C1 segment of cervical spinal cord (tissue), 14 donors: ENCODE measurements at regions not wholly inside any gene's neighbourhood (a gene's known extent, or its start where the extent isn't known, plus 50 kb on each side); places are given as distances from the start of the nearest gene placed in this dataset.

Experiments used
- DNase-seq, 14 donors: peaks; one replicate each; lab custom pipeline; 2025; lab: John Stamatoyannopoulos, UW

DNA sequence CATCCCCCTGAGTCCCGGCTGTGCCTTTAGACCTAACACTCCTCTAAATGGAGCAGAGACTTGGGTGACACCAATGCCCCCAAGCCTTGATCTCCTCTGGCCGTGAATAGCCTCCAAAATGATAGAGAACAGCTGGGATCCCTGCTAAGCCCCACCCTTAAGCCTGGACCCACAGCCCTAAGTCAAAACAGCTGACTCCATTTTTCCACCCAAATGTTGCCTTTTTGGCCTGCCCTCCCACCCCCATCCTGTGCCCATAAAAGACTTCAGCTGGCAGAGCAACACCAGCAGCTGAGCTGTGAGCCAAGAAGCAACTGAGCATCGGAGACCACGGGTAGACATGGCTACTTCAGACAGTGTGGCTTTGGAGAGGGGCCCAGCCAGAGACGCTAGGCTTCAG is 420.8 kb downstream of the NPHP4 start:
- no peak for DNase-seq

DNA sequence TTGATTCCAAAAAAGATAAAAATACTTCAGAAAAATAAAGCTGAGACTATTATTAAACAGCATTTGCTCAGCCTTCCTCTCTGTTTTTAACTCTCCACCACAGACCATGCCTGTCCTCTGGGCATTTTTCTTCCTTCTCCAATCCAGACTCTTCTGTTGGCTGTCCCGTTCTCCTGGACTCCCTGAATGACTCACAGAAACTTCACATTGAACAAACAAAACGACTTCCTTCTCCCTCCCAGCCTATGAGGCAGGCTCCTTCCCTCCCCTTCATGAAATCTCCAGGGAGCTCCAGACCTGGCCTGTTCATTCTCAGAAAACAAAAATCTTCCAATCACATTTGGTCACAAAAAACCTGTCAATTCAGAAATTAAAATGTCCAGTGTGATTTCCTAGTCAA is 421.3 kb downstream of the NPHP4 start:
- no peak for DNase-seq

DNA sequence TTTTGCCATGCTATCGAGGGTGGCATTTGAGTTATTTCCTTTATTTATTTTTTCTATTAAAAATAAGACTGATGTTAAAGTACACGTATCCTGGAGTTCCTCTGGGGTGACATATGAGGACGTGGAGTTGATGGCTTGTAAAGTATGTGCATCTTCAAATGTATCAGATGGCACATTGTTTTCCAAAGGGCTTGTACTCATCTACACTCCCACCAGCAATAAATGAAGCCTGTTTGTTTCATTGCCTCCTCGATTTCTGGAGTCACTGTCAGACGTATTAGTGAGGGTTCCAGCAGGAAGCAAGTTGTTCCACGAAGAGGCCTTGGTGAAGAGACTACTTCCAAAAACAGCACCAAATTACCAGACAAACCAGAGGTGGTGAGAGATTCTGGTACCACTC is 423.9 kb downstream of the NPHP4 start:
- no peak for DNase-seq

DNA sequence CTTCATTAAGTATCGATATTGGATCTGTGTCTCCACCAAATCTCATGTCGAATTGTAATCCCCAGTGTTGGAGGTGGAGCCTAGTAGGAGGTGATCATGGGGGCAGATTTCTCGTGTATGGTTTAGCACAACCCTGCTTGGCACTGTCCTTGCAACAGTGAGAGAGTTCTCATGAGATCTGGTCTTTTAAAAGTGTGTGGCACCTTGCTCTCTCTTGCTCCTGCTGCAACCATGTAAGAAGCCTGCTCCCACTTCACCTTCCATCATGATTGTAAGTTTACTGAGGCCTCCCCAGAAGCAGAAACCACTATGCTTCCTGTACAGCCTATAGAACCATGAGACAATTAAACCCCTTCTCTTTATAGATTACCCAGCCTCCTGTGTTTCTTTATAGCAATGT is 424.4 kb downstream of the NPHP4 start:
- DNase-seq = no peak

DNA sequence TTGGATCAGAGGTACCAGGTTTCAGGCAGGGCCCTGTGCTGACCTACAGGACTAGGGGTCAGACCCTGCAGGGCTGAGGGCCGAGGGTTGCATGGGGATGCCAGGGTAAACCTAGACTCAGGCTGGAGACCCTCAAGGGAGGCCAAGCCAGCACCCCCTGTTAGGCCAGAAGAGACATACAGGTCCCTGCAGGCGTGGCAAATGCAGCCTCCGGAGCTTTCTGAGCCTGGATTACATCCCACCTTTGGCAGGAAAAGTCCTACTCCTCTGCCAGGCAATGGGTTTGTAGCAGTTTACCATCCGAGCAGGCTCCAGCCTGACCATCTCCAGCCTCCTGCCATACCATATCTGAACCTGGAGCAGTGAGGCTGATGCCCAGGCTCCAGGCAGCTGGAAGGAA is 425.3 kb downstream of the NPHP4 start:
- no peak for DNase-seq

DNA sequence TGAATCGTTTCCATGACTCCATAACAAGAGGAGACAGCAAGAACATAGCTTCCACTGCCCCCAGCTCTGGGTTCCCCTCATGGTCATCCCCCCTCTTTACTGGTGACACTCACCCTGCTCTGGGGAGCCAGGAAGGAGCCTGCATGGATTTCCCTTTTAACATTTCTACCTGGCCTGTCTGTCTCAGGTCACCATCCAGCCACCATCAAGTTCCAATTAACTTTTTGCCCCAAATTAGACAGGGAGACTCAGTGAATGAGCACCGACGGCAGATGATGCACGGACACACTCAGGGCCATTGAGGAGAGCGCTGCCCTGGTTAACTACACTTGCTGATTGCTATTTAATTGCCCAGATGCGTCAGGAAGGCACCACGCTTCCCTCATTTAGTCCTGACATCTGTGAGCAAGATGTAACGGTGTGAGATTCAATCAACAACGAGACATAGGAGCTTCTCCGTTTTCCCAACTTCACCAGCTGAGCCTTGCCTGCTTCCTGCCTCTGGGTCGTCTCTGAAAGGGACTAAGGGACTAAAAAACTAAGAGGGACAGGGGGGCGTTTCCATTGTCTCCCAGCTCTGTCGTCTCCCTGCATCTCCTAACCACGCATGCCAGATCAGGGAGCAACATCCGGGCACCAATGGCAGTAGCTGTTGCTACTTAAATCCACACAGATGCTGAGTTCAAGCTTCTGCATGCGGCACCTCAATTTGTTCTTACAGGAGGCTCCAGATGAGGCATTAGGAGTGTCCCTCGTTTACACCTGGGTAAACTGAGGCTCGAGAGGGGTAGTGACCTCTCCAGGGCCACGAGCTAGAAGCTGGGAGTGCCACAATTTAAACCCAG is 426.7 kb downstream of the NPHP4 start:
- no peak for DNase-seq

DNA sequence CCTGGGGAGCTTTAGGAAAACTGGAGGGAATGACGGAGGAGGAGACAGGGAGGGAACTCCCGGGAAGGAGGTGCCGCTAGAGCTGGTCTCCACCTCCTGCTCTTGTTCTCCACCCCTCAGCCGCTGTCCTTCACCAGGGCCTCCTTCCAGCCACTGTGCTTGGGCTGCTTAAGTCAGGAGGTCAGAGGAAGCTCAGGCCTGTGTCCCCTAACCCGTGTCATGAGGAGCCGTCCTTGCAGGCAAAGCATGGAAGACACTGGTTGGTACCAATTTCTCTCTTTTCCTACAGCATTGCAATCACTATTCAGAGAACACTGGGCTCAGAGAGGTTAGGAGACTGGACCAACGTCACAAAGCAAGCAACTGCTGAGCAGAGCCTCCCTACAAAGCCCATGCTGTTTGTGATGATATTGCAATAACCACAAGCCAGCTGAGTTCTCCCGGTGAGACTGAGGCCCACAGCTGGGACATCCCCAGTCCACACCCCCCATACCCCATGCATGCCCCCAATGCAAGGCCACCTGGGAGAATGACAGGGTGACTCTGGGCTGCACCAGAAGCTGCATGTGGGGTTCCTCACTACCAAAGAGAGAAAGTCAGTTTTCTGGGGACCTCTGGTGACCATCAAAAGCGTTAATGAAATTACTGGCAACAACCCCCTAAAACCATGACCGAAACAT is 427.5 kb downstream of the NPHP4 start:
- no peak for DNase-seq

DNA sequence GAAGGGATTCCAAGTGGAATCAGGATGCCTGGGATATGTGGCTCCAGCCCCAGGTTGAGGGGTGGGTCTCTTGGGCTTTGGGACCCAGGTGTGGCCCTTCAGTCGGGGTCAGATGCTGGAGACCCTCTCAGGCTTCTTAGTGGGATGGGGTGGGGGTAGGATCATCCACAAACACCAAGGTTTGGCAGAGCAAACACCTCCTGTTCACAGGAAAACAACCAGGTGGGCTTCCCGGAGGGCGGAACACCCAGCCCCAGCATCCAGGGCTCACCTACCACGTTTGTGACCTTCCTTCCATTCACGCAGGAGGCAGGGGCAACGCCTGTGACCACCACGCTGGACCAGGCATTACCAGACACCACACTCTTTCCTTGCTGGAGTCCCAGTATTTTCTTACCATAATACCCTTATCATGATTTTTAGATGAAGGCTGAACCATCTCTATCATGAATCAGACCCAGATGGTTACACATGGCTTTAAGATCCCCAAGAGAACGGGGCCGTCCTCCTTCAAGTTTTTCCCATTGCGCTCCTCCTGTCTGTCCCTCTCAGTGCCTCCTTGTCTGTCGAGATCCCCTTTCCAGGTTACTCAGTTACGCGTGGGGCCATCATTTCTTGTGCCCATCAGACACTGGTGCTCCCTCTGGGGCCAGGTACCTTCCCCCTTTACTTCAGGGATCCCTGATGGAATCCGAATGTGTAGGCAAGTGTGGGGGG is 428.2 kb downstream of the NPHP4 start:
- DNase-seq = no peak

DNA sequence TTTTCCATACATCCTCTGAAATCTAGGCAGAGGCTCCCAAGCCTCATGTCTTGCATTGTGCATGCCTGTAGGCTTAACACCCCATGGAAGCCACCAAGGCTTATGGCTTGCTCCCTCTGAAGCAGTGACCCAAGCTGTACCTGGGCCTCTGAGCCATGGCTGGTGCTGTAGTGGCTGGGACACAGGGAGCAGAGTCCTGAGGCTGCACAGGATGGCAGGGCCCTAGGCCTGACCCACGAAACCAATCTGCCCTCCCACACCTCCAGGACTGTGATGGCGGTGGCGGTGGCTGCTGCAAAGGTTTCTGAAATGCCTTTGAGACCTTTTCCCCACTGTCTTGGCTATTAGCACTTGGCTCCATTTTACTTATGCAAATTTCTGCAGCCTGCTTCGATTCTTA is 429.5 kb downstream of the NPHP4 start:
- no peak for DNase-seq

DNA sequence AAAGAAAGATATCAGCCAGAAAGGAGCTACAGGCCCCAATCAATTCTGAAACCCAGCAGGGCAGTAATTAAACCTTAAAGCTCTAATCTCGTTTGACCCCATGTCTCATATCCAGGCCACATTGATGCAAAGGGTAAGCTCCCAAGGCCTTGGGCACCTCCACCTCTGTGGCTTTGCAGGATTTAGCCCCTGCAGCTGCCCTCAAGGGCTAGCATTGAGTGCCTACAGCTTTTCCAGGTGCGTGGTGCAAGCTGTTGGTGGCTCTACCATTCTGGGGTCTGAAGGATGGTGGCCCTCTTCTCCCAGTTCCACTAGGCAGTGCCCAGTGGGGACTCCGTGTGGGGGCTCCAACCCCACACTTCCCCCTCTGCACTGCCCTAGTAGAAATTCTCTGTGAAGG is 429.9 kb downstream of the NPHP4 start:
- no peak for DNase-seq

DNA sequence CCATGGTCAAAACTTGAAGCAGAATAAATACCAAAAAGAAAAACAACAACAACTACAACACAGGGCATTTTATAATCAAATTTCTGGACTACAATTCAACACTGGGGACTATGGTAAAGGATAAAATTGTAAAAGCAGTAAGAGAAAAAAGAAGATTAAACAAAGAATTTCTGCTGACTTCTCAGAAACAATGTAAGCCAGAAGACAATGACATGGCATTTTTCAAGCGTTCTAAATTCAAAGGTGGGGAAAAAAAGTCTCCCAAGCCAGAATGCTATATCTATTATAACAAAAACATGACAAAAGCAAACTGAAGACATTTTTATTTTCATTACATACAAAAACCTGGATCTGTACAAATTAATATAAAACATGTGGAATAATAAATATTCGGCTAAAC is 433.1 kb downstream of the NPHP4 start:
- no peak for DNase-seq

DNA sequence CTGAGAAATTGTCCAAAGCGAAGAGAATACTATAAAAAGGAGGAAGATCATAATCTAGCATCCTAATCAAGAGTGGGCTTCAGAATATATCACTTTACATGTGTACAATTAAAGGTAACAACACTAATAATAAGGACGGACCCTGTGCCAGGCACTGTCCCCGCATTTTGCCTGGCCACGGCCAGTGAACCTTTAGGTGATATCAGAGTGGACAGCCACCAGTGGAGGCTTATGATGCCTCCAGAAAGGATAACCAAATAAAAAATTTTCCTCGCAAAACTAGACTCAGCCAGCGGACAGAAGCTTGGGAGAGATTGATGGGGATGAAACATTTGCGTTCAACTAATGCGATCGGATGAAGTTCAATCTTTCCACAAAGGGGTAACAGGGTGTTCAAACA is 436.4 kb downstream of the NPHP4 start:
- DNase-seq = no peak

DNA sequence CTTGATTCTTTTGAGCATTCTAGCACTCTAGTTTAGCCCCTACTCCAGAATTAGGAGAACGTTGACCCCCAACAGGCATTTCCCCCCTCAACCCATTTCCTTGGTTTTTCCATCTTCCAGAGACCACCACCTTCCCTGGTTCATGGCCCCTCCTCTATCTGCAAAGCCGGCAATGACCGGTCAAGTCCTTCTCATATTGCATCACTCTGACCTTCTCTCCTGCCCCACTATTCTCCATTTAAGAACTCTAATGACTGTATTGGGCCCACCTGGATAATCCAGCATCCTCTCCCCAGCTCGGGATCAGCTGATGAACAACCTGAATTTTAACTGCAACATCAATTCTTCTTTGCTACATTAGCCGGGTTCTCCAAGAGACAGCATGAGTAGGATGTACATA is 437.4 kb downstream of the NPHP4 start:
- DNase-seq = no peak

DNA sequence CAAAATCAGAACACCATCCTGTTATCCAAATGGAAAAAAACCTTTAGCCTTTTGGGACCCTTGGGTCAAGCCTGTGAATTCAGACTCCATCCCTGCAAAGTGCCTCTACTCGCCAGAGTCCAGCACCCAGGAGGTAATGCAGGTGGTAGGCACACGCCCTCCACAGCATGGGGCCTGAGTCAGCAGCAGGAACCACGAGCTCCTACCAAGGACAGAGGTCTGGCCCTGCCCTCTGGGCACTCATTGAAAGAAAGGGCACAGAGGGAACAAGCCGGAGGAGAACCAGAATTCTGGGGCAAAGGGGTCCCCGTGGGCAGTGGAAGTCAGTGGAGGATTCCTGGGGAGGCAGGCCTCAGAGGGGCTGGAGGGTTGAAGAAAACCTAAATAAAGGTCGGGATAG is 438.1 kb downstream of the NPHP4 start:
- DNase-seq = no peak

DNA sequence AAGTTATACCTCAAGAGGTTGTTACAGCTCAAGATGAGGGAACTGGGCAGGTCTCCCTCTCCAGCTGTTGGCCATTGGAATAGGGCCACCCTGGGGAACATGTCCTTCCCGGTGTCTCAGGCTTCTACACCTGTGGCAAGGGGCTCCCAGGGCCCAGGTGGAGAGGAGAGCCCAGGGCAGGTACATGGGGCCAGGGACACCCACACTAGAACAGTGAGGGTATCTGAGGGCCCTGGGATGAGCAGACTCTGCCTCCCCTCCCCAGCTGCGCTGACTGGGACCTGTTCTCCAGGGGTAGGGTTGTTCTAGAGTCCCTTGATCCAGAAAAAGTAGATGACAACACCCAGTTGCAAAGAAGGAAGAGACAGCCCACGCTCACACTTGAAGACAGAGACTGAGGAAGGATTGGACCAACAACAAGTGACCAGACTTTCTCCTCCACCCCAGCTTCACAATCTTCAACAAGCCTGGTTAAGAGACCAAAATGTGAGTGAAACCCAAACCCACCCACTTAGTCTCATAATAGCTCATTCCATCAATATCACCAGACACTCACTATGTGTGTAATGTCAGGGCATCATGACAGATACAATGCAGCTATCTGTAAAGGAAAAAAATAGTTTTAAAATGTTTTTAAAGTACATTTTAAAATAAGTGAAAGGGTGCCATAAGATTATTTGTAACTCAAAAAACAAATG is 439.3 kb downstream of the NPHP4 start:
- DNase-seq = no peak

DNA sequence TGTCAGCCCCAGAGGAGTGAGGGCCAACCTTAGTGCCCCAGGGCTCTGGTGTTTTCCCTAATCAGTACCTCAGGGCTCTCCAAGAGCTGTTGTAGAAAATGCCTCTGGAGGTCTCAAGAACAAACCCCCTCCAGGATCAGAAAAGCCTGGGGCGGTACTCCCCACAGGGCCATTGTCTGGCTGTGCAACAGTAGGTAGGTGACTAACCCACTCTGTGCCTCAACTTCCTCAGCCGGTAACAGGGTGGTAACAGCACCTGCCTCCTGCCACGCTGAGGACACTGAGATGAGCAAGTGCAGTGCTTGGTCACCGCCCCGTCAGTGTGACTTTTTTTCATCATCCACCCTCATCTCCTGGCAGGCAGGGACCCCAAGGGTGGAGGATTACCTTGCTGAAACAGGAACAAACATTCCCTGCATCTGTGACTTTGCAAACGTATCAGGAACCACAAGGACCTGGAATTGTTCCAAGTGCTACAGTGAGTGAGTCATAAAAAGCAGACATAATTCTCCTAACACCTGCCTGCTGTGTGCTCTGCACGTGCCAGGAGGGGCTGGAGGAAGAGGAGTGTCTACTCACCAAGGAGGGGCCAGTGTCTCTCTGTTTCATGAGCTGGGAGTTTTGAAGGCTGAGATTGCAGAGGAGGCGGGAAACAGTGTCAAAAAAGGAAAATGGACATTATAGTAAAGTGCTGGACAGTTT is 440.8 kb downstream of the NPHP4 start:
- DNase-seq = no peak

DNA sequence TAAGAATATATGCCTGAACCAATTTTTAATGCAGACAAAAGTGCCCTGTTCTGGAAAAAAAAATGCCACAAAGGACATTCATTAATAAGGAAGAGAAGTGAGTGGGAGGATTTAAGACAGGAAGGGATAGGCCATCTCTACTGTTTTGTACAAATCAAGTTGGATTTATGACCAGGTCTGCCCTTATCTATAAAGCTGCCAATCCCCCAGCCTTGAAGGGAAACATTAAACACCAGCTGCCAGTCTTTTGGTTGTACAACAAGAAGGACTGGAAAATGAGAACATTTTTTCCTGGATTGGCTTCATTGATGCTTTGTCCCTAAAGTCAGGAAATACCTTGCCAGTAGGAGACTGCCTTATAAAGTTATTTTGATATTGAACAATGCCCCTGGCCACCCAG is 444.0 kb downstream of the NPHP4 start:
- DNase-seq = no peak

DNA sequence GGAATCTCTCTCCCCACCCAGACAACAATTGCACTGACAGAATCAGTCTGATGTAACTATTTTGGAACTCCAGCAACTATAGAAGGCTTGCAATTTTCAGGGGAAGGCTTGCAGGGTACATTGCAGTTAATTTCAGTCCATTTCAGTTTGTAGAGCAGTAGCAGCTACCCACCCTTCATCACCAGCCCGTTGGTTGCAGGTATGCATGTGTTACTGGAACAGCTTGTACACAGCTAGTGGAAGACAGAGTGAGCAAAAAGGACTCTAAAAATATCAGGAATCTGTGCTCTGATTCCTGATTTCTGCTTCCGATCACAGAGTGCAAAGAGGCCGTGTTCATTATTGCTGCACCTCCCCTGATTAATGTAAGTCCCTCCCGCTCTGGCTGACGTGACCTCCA is 449.0 kb downstream of the NPHP4 start:
- no peak for DNase-seq

DNA sequence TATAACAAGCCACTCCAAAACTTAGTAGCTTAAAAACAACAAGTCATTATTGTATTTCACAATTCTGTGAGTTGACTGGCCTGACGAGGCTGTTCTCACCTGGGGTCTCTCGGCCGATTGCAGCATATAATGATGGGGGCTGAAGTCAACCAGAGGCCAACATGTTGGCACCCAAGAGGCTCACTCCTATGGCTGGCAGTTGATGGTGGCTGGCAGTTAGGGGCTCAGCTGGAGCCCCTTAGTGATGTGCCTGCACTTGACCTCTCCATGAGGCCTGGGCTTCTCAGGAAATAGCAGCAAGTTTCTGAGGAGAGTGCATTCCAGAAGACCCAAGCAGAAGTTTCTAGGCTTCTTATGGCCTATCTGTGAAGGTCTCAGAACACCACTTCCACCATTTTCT is 459.4 kb downstream of the NPHP4 start:
- DNase-seq = no peak

DNA sequence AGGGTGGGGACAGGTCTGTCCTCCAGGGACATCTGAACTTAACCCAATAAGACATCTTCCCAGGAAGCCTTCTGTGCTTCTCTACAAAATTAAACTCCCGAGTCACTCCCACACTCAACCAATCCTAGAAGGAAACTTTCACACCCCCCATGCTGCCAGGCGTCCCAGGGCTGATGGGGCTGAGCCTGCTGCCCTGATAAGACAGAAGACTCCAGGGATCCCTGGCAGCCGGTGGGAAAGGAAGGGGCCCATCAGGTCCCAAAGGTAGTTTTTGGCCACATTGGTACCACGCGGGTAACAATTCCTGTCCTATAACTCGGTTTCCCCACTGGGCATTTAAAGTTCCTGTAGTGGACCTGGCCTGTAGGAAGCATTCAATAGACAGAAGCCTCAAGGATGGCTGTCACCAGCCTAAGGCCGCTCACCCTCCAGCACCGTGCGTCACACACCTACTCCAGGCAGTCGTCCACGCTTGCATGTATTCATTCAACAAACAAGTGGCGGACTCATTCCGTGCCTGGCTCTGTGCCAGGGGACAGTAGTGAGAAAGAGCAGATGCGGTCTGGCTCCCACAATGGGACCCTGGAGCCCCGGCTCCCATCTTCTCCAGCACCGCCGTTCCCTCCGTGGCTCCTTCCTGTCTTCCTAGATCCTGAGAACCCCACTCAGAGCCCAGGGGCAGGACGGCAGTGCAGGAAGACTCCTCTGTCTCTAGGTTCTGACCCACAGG is 465.2 kb downstream of the NPHP4 start:
- DNase-seq = no peak

DNA sequence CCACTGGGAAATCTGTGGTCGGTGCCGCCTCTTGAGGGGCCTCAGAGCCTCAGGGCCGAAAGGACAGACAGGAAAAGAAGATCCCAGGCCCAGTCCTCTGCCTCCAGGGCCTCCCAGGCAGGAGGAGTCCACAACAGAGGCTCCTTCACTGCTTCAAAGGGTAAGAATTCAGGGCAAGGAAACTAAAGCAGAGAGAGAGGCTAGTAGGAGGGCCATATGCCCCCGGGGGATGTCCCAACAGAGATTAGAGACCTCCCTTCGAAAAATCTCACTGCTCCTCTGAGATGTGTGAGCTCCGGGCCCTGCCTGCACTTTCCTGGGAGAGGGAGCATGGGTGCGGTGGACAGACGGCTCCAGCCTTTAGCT is 465.9 kb downstream of the NPHP4 start:
- no peak for DNase-seq
